ENCODE measurements at regions not wholly inside any gene's neighbourhood (a gene's known extent, or its start where the extent isn't known, plus 50 kb on each side); places are given as distances from the start of the nearest gene placed in this dataset.

- Mint-ChIP-seq H3K27ac (no peak overlapping the region), H3K4me1 (no peaks in the 10 kb centered on the region), H3K4me3 (no peak overlapping the region), H3K36me3 (no peaks in the 10 kb centered on the region), H3K9me3 (peaks cover 0 to 15% (median under 1%) of the 10 kb centered on the region in 6 donors), H3K27me3 (ENCODE audit: low read depth in 3 of 3) (peaks cover 0 to 2% (median 0%) of the 10 kb centered on the region in 3 donors)
- DNase-seq: no peak
Measured at GRCh38 chr15:97141360-97141759, 810.9 kb downstream of the NR2F2 start.

GRCh38 chr15:97141871-97142270 is 811.4 kb downstream of the NR2F2 start:
- Mint-ChIP-seq H3K27me3 (ENCODE audit: low read depth in 3 of 3) (peaks cover 0 to 2% (median 0%) of the 10 kb centered on the region in 3 donors), H3K27ac (no peak overlapping the region), H3K4me1 (no peaks in the 10 kb centered on the region), H3K4me3 (no peak overlapping the region), H3K9me3 (peaks cover 0 to 12% (median under 1%) of the 10 kb centered on the region in 6 donors), H3K36me3 (no peaks in the 10 kb centered on the region)
- no peak for DNase-seq

- H3K27ac Mint-ChIP-seq: no peak overlapping the region
- H3K4me3 Mint-ChIP-seq: no peak overlapping the region
- no peaks in the 10 kb centered on the region for H3K4me1 Mint-ChIP-seq
- peaks cover 0 to 12% (median 3%) of the 10 kb centered on the region in 6 donors for H3K9me3 Mint-ChIP-seq
- H3K27me3 Mint-ChIP-seq (ENCODE audit: low read depth in 3 of 3): peaks cover 0 to 2% (median 0%) of the 10 kb centered on the region in 3 donors
- H3K36me3 Mint-ChIP-seq: no peaks in the 10 kb centered on the region
- DNase-seq: no peak
Measured at GRCh38 chr15:97143592-97144376, 813.3 kb downstream of the NR2F2 start.

- H3K27me3 Mint-ChIP-seq (ENCODE audit: low read depth in 3 of 3): peaks cover 0 to 3% (median 0%) of the 10 kb centered on the region in 3 donors
- no peaks in the 10 kb centered on the region for H3K4me1 Mint-ChIP-seq
Measured at GRCh38 chr15:97144377-97144711, 813.8 kb downstream of the NR2F2 start.

GRCh38 chr15:97146929-97147870 is 813.3 kb upstream of the ARRDC4 start:
- no peak overlapping the region for H3K27ac Mint-ChIP-seq
- DNase-seq: no peak
- peaks cover 0 to 12% (median 5%) of the 10 kb centered on the region in 6 donors for H3K9me3 Mint-ChIP-seq
- no peak overlapping the region for H3K4me3 Mint-ChIP-seq
- no peaks in the 10 kb centered on the region for H3K4me1 Mint-ChIP-seq
- H3K27me3 Mint-ChIP-seq (ENCODE audit: low read depth in 3 of 3): peaks cover 0 to 3% (median 2%) of the 10 kb centered on the region in 3 donors
- H3K36me3 Mint-ChIP-seq: no peaks in the 10 kb centered on the region

More at GRCh38 chr15:97144377-97144711, 813.8 kb downstream of the NR2F2 start:
- DNase-seq: no peak
- Mint-ChIP-seq H3K36me3 (no peaks in the 10 kb centered on the region), H3K27ac (no peak overlapping the region), H3K4me3 (no peak overlapping the region), H3K9me3 (peaks cover 0 to 12% (median 3%) of the 10 kb centered on the region in 6 donors)

GRCh38 chr15:97153356-97153965 is 807.0 kb upstream of the ARRDC4 start:
- Mint-ChIP-seq H3K36me3 (no peaks in the 10 kb centered on the region), H3K27me3 (ENCODE audit: low read depth in 3 of 3) (peaks cover 0 to 2% (median 1%) of the 10 kb centered on the region in 3 donors), H3K4me3 (no peak overlapping the region), H3K4me1 (no peaks in the 10 kb centered on the region), H3K27ac (no peak overlapping the region), H3K9me3 (peaks cover 0 to 5% (median 2%) of the 10 kb centered on the region in 6 donors)
- DNase-seq: no peak

GRCh38 chr15:97156739-97157265 is 803.7 kb upstream of the ARRDC4 start:
- H3K27me3 Mint-ChIP-seq (ENCODE audit: low read depth in 3 of 3): no peaks in the 10 kb centered on the region
- H3K36me3 Mint-ChIP-seq: no peaks in the 10 kb centered on the region
- no peaks in the 10 kb centered on the region for H3K4me1 Mint-ChIP-seq
- H3K9me3 Mint-ChIP-seq: peaks cover 0 to 4% (median 0%) of the 10 kb centered on the region in 6 donors
- no peak overlapping the region for H3K4me3 Mint-ChIP-seq
- H3K27ac Mint-ChIP-seq: no peak overlapping the region
- DNase-seq: no peak

GRCh38 chr15:97162805-97163495 is 797.6 kb upstream of the ARRDC4 start:
- H3K36me3 Mint-ChIP-seq: no peaks in the 10 kb centered on the region

GRCh38 chr15:97165205-97165604 is 795.3 kb upstream of the ARRDC4 start:
- Mint-ChIP-seq H3K36me3 (no peaks in the 10 kb centered on the region), H3K4me1 (no peaks in the 10 kb centered on the region), H3K27ac (no peak overlapping the region), H3K9me3 (peaks cover 0 to 8% (median under 1%) of the 10 kb centered on the region in 6 donors), H3K4me3 (no peak overlapping the region), H3K27me3 (ENCODE audit: low read depth in 3 of 3) (peaks cover 2 to 3% (median 2%) of the 10 kb centered on the region in 3 donors)
- DNase-seq: no peak

More at GRCh38 chr15:97162805-97163495, 797.6 kb upstream of the ARRDC4 start:
- Mint-ChIP-seq H3K4me3 (no peak overlapping the region), H3K4me1 (no peaks in the 10 kb centered on the region), H3K27ac (no peak overlapping the region), H3K27me3 (ENCODE audit: low read depth in 3 of 3) (peaks cover 0 to 3% (median 2%) of the 10 kb centered on the region in 3 donors), H3K9me3 (peaks cover 0 to 8% (median under 1%) of the 10 kb centered on the region in 6 donors)
- DNase-seq: no peak

- Mint-ChIP-seq H3K4me1 (no peaks in the 10 kb centered on the region), H3K27ac (no peak overlapping the region), H3K4me3 (no peak overlapping the region), H3K9me3 (peaks cover 0 to 15% (median under 1%) of the 10 kb centered on the region in 6 donors), H3K36me3 (no peaks in the 10 kb centered on the region), H3K27me3 (ENCODE audit: low read depth in 3 of 3) (peaks cover 0 to 2% (median 0%) of the 10 kb centered on the region in 3 donors)
- DNase-seq: no peak
Measured at GRCh38 chr15:97168704-97169475, 791.6 kb upstream of the ARRDC4 start.

- H3K27ac Mint-ChIP-seq: no peak overlapping the region
- no peaks in the 10 kb centered on the region for H3K4me1 Mint-ChIP-seq
- H3K4me3 Mint-ChIP-seq: no peak overlapping the region
- DNase-seq: no peak
- peaks cover 0 to 16% (median 2%) of the 10 kb centered on the region in 6 donors for H3K9me3 Mint-ChIP-seq
- no peaks in the 10 kb centered on the region for H3K36me3 Mint-ChIP-seq
- peaks cover 0 to 3% (median 0%) of the 10 kb centered on the region in 3 donors for H3K27me3 Mint-ChIP-seq (ENCODE audit: low read depth in 3 of 3)
Measured at GRCh38 chr15:97171556-97171955, 788.9 kb upstream of the ARRDC4 start.

GRCh38 chr15:97174886-97175540 is 785.5 kb upstream of the ARRDC4 start:
- no peak overlapping the region for H3K27ac Mint-ChIP-seq
- peaks cover 0 to 14% (median 2%) of the 10 kb centered on the region in 6 donors for H3K9me3 Mint-ChIP-seq
- H3K36me3 Mint-ChIP-seq: no peaks in the 10 kb centered on the region
- H3K4me3 Mint-ChIP-seq: no peak overlapping the region
- H3K4me1 Mint-ChIP-seq: no peaks in the 10 kb centered on the region
- H3K27me3 Mint-ChIP-seq (ENCODE audit: low read depth in 3 of 3): peaks cover 0 to 1% (median 0%) of the 10 kb centered on the region in 3 donors
- no peak for DNase-seq

All from immature natural killer cell (primary cell).